D721Med (cell line): ENCODE measurements at regions not wholly inside any gene's neighbourhood (a gene's known extent, or its start where the extent isn't known, plus 50 kb on each side); places are given as distances from the start of the nearest gene placed in this dataset.

Experiments used
- DNase-seq: peaks from one replicate; pipeline ENCODE4 v3.0.0; 2011; ENCODE audit warnings: low spot score; ENCODE audit not compliant: insufficient read length
- FAIRE-seq: peaks from 2 replicates; lab custom pipeline; 2011; peaks lifted over from hg19 to GRCh38; lab: Jason Lieb, UNC
- CTCF ChIP-seq: IDR thresholded peaks from 2 replicates; pipeline ENCODE4 v1.5.1; 2012; ENCODE audit warnings: mild to moderate bottlenecking, control low read depth; ENCODE audit not compliant: insufficient read depth; ENCODE audit errors: missing control alignments

- FAIRE-seq: no peak
Measured at GRCh38 chr5:86371061-86371460, 246.7 kb upstream of the COX7C start.

GRCh38 chr5:86374611-86375010 is 243.1 kb upstream of the COX7C start:
- FAIRE-seq (peak; percentile 80), DNase-seq (no peak)
- no peak for TF ChIP-seq CTCF

More at GRCh38 chr5:86371061-86371460, 246.7 kb upstream of the COX7C start:
- no peak for DNase-seq
- TF ChIP-seq CTCF: no peak

- DNase-seq (no peak), FAIRE-seq (no peak)
- no peak for TF ChIP-seq CTCF
Measured at GRCh38 chr5:86376214-86376613, 241.5 kb upstream of the COX7C start.

- no peak for FAIRE-seq
Measured at GRCh38 chr5:86403190-86403589, 214.6 kb upstream of the COX7C start.

GRCh38 chr5:86404256-86404655 is 213.5 kb upstream of the COX7C start:
- no peak for DNase-seq
- no peak for TF ChIP-seq CTCF
- FAIRE-seq: no peak

More at GRCh38 chr5:86403190-86403589, 214.6 kb upstream of the COX7C start:
- TF ChIP-seq CTCF: no peak
- no peak for DNase-seq

- no peak for FAIRE-seq
- no peak for TF ChIP-seq CTCF
- DNase-seq: no peak
Measured at GRCh38 chr5:86407711-86408110, 210.0 kb upstream of the COX7C start.

- TF ChIP-seq CTCF: no peak
- DNase-seq: no peak
- no peak for FAIRE-seq
Measured at GRCh38 chr5:86411596-86411995, 206.1 kb upstream of the COX7C start.
